Endothelial cell of umbilical vein (primary cell): ENCODE measurements at regions not wholly inside any gene's neighbourhood (a gene's known extent, or its start where the extent isn't known, plus 50 kb on each side); places are given as distances from the start of the nearest gene placed in this dataset.

Source experiments
- BruUV-seq: library from RNA; stranded (reverse); fragments of 400-500 nt; replicated peaks from 2 replicates; lab custom pipeline; 2021; lab: Mats Ljungman, UMichigan
- CTCF ChIA-PET: fragments of 300-600, 350-600 bp; sonication (Branson Sonifier 250); formaldehyde crosslinking; loops from one replicate; lab custom pipeline; 2021; ENCODE audit warnings: antibody characterized with exemption, inconsistent platforms; lab: Charles Lee
- POLR2A ChIA-PET: fragments of 300-600, 350-600 bp; sonication (Branson Sonifier 250); formaldehyde crosslinking; loops from one replicate; lab custom pipeline; 2021; ENCODE audit warnings: antibody characterized with exemption, inconsistent platforms; lab: Charles Lee
- DNase-seq: peaks from one replicate; pipeline ENCODE4 v3.0.0-alpha.2; 2011; ENCODE audit warnings: low read depth, low spot score
- FAIRE-seq: peaks from 2 replicates; lab custom pipeline; 2011; peaks lifted over from hg19 to GRCh38; lab: Jason Lieb, UNC
- H2AFZ ChIP-seq: 2 replicates; pipeline ENCODE4 v1.6.0; 2012; ENCODE audit warnings: low read depth, low read length, control low read depth, inconsistent platforms
- H3K27ac ChIP-seq: 2 replicates; pipeline ENCODE4 v1.5.1; 2011; ENCODE audit warnings: low read depth, mild to moderate bottlenecking, control low read depth, low read length, moderate library complexity; ENCODE audit not compliant: insufficient read depth
- H3K27me3 ChIP-seq, 2 experiments: 2 replicates each; pipeline versions ENCODE4 v1.6.0 to v1.6.1; 2011; ENCODE audit warnings: low read length in 2 of 2, mixed read lengths in 1 of 2; ENCODE audit not compliant: control insufficient read depth in 2 of 2, insufficient read depth in 2 of 2
- H3K36me3 ChIP-seq, 2 experiments: 2 replicates in 1 of 2; 3 replicates in 1 of 2; pipeline ENCODE4 v1.5.1; 2011; ENCODE audit warnings: low read length in 2 of 2, mild to moderate bottlenecking in 1 of 2, moderate library complexity in 1 of 2; ENCODE audit not compliant: control insufficient read depth in 2 of 2, insufficient read depth in 2 of 2; ENCODE audit errors: extremely low read depth in 1 of 2
- H3K4me1 ChIP-seq: 3 replicates; pipeline ENCODE4 v1.5.1; 2011; ENCODE audit warnings: mild to moderate bottlenecking, low read length; ENCODE audit not compliant: control insufficient read depth, insufficient read depth; ENCODE audit errors: extremely low read depth
- H3K4me2 ChIP-seq: 2 replicates; pipeline ENCODE4 v1.6.1; 2011; ENCODE audit warnings: low read length, control low read depth, mixed read lengths; ENCODE audit not compliant: insufficient read depth
- H3K4me3 ChIP-seq, 3 experiments: fragments of 200-600 bp in 1 of 3; sonication (generic), shearing (Covaris generic) in 1 of 3; replicated peaks in 1 of 3; 2 replicates each; pipeline ENCODE4 v1.5.1; 2011 to 2016; ENCODE audit warnings: control low read depth in 3 of 3, low read length in 3 of 3, mild to moderate bottlenecking in 2 of 3, inconsistent platforms in 1 of 3, low read depth in 1 of 3, moderate library complexity in 1 of 3; ENCODE audit not compliant: insufficient read depth in 1 of 3
- H3K79me2 ChIP-seq: 2 replicates; pipeline ENCODE4 v1.6.0; 2012; ENCODE audit warnings: low read length, inconsistent platforms; ENCODE audit not compliant: control insufficient read depth, insufficient read depth
- H3K9ac ChIP-seq: replicated peaks from 2 replicates; pipeline ENCODE3; 2011; ENCODE audit warnings: low read length, control low read depth; ENCODE audit not compliant: insufficient read depth; ENCODE audit errors: extremely low read depth
- H3K9me1 ChIP-seq: replicated peaks from 3 replicates; pipeline ENCODE4 v1.6.0; 2011; ENCODE audit warnings: mild to moderate bottlenecking, low read length; ENCODE audit not compliant: control insufficient read depth, insufficient read depth; ENCODE audit errors: extremely low read depth
- H3K9me3 ChIP-seq: replicated peaks from 2 replicates; pipeline ENCODE4 v1.5.1; 2012; ENCODE audit warnings: low read length, inconsistent platforms; ENCODE audit not compliant: control insufficient read depth, insufficient read depth
- H4K20me1 ChIP-seq: replicated peaks from 2 replicates; pipeline ENCODE3; 2011; ENCODE audit warnings: mild to moderate bottlenecking, low read length; ENCODE audit not compliant: control insufficient read depth, insufficient read depth; ENCODE audit errors: extremely low read depth
- EZH2 ChIP-seq: IDR thresholded peaks from 2 replicates; pipeline ENCODE4 v1.6.1; 2012; ENCODE audit warnings: borderline replicate concordance, low read depth, mild to moderate bottlenecking, moderate library complexity, low read length, inconsistent platforms; ENCODE audit not compliant: severe bottlenecking
- FOS ChIP-seq: IDR thresholded peaks from 2 replicates; pipeline ENCODE4 v1.6.1; 2011; ENCODE audit warnings: mild to moderate bottlenecking, low read length, moderate library complexity, borderline replicate concordance; ENCODE audit not compliant: insufficient read depth
- GATA2 ChIP-seq: IDR thresholded peaks from 2 replicates; pipeline ENCODE4 v1.7.0; 2011; ENCODE audit warnings: low read depth, mild to moderate bottlenecking, moderate library complexity, mixed read lengths, low read length; ENCODE audit not compliant: insufficient read length, insufficient read depth
- JUN ChIP-seq: IDR thresholded peaks from 2 replicates; pipeline ENCODE4 v1.6.1; 2011; ENCODE audit warnings: borderline replicate concordance, low read depth; ENCODE audit not compliant: insufficient read length, insufficient read depth
- MYC ChIP-seq: IDR thresholded peaks from one replicate; pipeline ENCODE4 v1.6.1; 2011; ENCODE audit warnings: mild to moderate bottlenecking, low read depth, low read length
- POLR2A ChIP-seq: IDR thresholded peaks from 2 replicates; pipeline ENCODE4 v1.6.1; 2012; ENCODE audit warnings: low read depth, mild to moderate bottlenecking, control low read depth, low read length
- POLR2AphosphoS5 ChIP-seq: IDR thresholded peaks from 2 replicates; pipeline ENCODE4 v1.6.1; 2012; ENCODE audit warnings: low read depth, mild to moderate bottlenecking, control low read depth, low read length, moderate library complexity; ENCODE audit not compliant: insufficient read depth
- dilution Hi-C: fragments of 300-500 bp; cut with MboI; formaldehyde crosslinking; loops from one replicate; pipeline ENCODE4 v1.15.0; 2019; ENCODE audit warnings: low sequenced_read_pairs; ENCODE audit not compliant: extremely low pct_ligation_motif_present
- intact Hi-C: fragments of 100-400 bp; cut with micrococcal nuclease; formaldehyde crosslinking; loops from one replicate; pipeline ENCODE4 v1.10.0; 2022
- TF ChIP-seq, protein P1 (sequence below), 2 donors: IDR thresholded peaks; 1 replicate in 1 of 2; 2 replicates in 1 of 2; pipeline ENCODE4 v1.5.1; 2011; ENCODE audit warnings: low read length in 2 of 2, mild to moderate bottlenecking in 2 of 2, moderate library complexity in 2 of 2, control low read depth in 1 of 2, inconsistent platforms in 1 of 2, low read depth in 1 of 2; ENCODE audit not compliant: insufficient read depth in 1 of 2; ENCODE audit errors: extremely low read depth in 1 of 2
- TF ChIP-seq, protein P2 (sequence below): IDR thresholded peaks from 2 replicates; pipeline ENCODE4 v1.6.1; 2011; ENCODE audit not compliant: insufficient read depth, insufficient read length

DNA sequence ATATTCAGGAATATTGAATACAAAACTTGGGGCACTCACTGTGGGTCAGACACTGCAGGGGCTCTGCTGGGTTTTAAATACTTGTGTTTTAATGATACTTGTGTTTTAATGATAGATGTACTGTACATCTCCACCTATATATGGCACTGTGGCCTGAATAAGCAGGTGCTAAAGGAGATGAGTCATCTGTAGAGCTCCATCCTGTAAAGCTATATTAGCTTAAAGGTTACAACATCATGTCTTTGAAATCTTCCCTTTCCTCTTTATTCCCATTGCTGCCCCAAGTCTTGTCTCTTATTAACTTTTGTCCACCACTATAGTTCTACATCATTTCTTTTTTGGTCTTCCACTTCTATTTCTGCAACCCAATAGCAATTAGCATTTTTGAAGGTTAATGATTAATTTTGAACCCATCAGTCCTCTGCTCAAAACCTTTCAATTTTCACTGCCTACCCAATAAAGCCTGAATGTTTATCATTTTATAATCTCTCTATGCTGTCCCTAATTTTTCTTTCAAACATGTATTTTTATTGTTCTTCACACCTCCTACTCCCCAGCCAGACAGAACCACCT lies 113.3 kb upstream of the PTGFR start:
- DNase-seq, result no peak
- BruUV-seq, result no TSS peak

More for the DNA sequence above, 113.3 kb upstream of the PTGFR start:
- CTCF ChIA-PET, result interaction anchor here (1.4 kb wide), 1 partner anchor 44 kb away, joined by 4 read pairs; no protein-coding TSS in a partner anchor
- Histone ChIP-seq H3K9me3 (no peaks in the 10 kb centered on the region), H4K20me1 (no peaks in the 10 kb centered on the region), H3K27me3 (peaks cover 4% of the 10 kb centered on the region in 2 experiments), H3K36me3 (no peaks in the 10 kb centered on the region), H3K4me1 (no peaks in the 10 kb centered on the region), H3K79me2 (no peaks in the 10 kb centered on the region), H2AFZ (no peak overlapping the region), H3K9me1 (no peaks in the 10 kb centered on the region), H3K9ac (no peak overlapping the region), H3K4me2 (no peak overlapping the region), H3K27ac (no peak overlapping the region), H3K4me3 (no peak overlapping the region)
- intact Hi-C loops (no loop called here), dilution Hi-C loops (no loop called here)
- POLR2A ChIA-PET, result no interaction called here
- no peak for FAIRE-seq
- no peak for TF ChIP-seq MYC
- TF ChIP-seq, protein P1, sequence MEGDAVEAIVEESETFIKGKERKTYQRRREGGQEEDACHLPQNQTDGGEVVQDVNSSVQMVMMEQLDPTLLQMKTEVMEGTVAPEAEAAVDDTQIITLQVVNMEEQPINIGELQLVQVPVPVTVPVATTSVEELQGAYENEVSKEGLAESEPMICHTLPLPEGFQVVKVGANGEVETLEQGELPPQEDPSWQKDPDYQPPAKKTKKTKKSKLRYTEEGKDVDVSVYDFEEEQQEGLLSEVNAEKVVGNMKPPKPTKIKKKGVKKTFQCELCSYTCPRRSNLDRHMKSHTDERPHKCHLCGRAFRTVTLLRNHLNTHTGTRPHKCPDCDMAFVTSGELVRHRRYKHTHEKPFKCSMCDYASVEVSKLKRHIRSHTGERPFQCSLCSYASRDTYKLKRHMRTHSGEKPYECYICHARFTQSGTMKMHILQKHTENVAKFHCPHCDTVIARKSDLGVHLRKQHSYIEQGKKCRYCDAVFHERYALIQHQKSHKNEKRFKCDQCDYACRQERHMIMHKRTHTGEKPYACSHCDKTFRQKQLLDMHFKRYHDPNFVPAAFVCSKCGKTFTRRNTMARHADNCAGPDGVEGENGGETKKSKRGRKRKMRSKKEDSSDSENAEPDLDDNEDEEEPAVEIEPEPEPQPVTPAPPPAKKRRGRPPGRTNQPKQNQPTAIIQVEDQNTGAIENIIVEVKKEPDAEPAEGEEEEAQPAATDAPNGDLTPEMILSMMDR (IDR thresholded peaks at IDR 0.05; ENCODE audit: extremely low read depth in 1 of 2, insufficient read depth in 1 of 2, low read depth in 1 of 2, low read length in 2 of 2), result no peak
- TF ChIP-seq EZH2, result no peak
- TF ChIP-seq GATA2, result no peak
- no peak for TF ChIP-seq JUN
- no peak for TF ChIP-seq POLR2AphosphoS5
- TF ChIP-seq, protein P2, sequence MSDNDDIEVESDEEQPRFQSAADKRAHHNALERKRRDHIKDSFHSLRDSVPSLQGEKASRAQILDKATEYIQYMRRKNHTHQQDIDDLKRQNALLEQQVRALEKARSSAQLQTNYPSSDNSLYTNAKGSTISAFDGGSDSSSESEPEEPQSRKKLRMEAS, result no peak
- TF ChIP-seq POLR2A, result no peak
- no peak for TF ChIP-seq FOS
